ENCODE measurements at regions not wholly inside any gene's neighbourhood (a gene's known extent, or its start where the extent isn't known, plus 50 kb on each side); places are given as distances from the start of the nearest gene placed in this dataset.
"Not testable (repeated sequence)": the region's sequence is repeated elsewhere in the genome, so short reads cannot be mapped to it uniquely, and the experiment has no call there.

DNA sequence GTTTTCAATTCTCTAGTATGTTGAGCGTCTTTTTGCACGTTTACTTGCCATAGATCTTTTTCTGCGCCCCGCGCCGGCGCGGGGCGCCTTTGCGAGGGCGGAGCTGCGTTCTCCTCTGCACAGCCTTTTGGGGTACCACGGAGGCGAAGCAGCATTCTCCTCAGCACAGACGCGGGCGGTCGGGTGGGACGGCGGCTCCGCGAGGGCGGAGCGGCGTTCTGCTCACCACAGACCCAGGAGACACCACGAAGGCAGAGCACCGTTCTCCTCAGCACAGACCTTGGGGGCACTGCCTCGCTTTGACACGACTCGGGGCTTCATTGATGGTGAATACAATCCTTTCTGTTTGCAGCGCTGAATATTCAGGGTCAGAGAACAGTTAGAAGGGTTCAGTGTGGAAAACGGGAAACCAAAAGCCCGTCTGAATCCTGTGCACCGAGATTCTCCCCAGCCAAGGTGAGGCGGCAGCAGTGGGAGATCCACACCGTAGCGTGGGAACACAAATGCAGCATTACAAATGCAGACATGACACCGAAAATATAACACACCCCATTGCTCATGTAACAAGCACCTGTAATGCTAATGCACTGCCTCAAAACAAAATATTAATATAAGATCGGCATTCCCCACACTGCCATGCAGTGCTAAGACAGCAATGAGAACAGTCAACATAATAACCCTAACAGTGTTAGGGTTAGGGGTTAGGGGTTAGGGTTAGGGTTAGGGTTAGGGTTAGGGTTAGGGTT is 190.7 kb upstream of the VIPR2 start:
- not testable (repeated sequence) for H3K27ac ChIP-seq; DNase-seq (ENCODE audit: low spot score); H3K4me3 ChIP-seq

DNA sequence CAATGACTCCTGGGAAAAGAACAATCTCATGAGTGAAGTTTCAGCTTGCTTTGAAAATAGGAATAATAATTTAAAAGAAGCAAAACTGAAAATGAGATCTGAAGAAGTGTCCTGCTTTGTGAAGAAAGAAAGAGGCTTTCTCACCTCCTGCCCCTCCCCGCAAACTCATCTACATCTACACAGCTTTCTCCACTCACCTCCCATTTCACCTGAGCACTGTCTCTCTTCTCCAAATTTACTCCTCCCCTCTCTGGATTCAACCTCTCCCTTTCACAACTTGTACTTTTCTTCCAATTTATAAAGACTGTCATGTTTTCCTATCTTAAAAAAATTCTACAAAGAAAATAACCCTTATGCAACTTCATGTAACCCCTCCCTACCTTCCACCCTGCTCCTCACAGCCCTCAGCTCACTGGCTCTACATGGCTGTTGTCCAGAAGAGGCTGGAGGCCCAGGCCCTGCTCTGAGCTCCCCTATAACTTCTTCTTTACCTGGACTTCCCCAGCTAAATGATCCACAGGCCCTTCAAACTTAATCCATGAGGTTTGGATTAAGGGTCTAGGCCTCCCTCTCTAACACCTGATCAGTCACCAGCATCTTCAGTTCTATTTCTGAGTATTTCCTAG is 188.3 kb upstream of the VIPR2 start:
- H3K4me3 ChIP-seq; H3K27ac ChIP-seq; DNase-seq (ENCODE audit: low spot score): not testable (repeated sequence)

DNA sequence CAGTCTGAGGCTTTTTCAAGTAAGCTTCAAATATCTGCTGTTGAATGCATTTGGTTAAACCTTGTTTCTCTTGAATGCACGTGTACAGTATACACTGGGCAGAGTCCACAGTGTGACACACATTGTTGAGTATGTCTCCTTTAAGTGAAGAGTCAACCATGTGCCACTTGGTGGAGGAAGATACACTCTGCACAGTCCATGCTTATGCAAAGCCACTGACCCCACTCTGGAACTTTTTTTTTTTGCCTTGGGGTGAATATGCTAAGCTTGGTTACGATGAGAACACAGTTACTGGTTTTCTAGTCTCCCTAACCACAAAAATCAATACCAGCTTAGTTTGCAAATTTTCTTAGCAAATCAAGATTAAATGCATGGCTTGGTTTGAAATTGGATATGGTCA is 186.8 kb upstream of the VIPR2 start:
- no peak overlapping the region for H3K4me3 ChIP-seq
- H3K27ac ChIP-seq = no peak overlapping the region
- no peak for DNase-seq (ENCODE audit: low spot score)
- TF ChIP-seq, protein P1, sequence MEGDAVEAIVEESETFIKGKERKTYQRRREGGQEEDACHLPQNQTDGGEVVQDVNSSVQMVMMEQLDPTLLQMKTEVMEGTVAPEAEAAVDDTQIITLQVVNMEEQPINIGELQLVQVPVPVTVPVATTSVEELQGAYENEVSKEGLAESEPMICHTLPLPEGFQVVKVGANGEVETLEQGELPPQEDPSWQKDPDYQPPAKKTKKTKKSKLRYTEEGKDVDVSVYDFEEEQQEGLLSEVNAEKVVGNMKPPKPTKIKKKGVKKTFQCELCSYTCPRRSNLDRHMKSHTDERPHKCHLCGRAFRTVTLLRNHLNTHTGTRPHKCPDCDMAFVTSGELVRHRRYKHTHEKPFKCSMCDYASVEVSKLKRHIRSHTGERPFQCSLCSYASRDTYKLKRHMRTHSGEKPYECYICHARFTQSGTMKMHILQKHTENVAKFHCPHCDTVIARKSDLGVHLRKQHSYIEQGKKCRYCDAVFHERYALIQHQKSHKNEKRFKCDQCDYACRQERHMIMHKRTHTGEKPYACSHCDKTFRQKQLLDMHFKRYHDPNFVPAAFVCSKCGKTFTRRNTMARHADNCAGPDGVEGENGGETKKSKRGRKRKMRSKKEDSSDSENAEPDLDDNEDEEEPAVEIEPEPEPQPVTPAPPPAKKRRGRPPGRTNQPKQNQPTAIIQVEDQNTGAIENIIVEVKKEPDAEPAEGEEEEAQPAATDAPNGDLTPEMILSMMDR (IDR thresholded peaks at IDR 0.05) = no peak

DNA sequence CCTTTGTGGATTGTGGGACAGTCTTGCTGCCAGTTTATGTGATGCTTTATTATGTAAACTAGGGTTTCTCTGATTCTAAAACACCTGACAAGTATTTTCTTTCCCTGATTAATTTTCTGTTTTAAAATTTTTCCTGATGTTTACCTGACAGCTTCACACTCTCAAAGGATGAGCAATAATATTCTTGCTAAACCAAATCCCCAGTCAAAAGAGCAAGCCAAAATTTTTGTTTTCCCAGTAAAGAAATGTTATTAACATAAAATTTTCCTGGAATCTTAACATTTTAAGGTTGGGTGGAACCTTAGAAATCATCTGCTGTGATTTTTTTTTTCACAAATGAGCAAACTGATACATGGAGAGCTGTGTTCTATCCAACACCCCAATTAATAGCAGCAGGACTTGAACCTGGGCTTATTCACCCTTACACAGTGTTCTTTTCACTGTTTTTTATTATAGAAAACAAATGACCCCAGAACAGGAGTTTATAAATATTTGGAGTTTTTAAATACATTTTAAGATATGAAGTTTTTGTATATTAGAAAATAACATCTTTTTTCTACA is 185.2 kb upstream of the VIPR2 start:
- TF ChIP-seq, protein P1 (IDR thresholded peaks at IDR 0.05) = no peak
- Histone ChIP-seq H3K27ac (no peak overlapping the region), H3K4me3 (no peak overlapping the region)
- DNase-seq (ENCODE audit: low spot score) = no peak

DNA sequence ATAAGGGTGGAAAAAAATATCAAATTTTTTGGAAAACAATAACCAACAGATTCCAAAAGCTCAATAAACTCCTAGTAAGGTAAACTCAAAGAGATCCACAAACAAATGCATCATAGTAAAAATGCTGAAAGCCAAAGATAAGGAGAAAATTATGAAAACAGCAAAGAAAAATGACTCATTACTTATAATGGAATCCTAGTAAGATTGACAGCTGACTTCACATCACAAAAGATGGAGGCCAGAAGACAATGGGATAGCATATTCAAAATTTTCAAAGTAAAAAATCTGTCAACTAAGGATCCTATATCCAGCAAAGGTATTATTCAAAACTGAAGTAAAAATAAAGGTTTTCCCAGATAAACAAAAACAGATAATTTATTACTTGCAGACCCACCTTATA is 183.4 kb upstream of the VIPR2 start:
- TF ChIP-seq, protein P1 (IDR thresholded peaks at IDR 0.05) = no peak
- no peak for DNase-seq (ENCODE audit: low spot score)
- no peak overlapping the region for H3K27ac ChIP-seq
- no peak overlapping the region for H3K4me3 ChIP-seq

DNA sequence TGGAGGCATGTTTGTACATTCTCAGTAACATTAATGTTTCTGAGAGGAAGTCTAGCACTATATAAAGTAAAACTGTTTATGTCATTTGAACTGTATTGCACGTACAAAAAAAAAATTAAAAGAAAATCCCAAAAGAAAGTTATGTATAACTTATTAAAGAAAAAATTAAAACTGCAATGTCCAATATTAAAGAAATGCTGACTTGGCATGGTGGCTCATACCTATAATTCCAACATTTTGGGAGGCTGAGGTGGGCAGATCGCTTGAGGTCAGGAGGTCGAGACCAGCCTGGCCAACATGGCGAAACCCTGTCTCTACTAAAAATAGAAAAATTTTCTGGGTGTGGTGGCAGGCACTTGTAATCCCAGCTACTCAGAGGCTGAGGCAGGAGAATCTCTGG is 178.7 kb upstream of the VIPR2 start:
- no peak overlapping the region for H3K27ac ChIP-seq
- H3K4me3 ChIP-seq = no peak overlapping the region
- TF ChIP-seq, protein P1 (IDR thresholded peaks at IDR 0.05) = no peak
- no peak for DNase-seq (ENCODE audit: low spot score)

DNA sequence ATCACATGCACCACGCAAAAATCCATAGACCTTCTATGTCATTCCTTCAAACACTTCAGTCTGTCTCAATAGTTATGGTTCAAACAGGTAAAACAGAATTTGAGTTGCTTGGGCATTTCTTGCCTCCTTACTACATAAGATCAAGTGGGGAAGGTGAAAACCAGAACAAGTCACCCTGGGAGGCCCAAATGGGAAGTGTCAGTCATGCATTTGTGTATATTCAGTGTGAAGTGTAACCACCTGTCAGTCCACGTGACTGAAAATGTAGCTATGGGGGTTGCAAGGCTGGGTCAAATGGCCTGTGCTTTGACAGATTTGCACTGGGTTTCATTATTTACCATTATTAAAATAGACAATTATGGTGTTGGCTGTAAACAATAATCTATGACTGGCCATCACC is 176.6 kb upstream of the VIPR2 start:
- Histone ChIP-seq H3K27ac (no peak overlapping the region), H3K4me3 (no peak overlapping the region)
- DNase-seq (ENCODE audit: low spot score) = no peak
- TF ChIP-seq, protein P1 (IDR thresholded peaks at IDR 0.05) = no peak
